Ovary (tissue), 7 donors: ENCODE measurements at regions not wholly inside any gene's neighbourhood (a gene's known extent, or its start where the extent isn't known, plus 50 kb on each side); places are given as distances from the start of the nearest gene placed in this dataset.

Experiments
- DNase-seq, 5 donors: peaks; one replicate each; pipeline ENCODE4 v3.0.0-alpha.2; 2019 to 2020
- H3K27ac ChIP-seq, 2 donors: fragments of 200-600 bp; one replicate each; pipeline versions ENCODE4 v1.5.1 to v1.8.0; 2019 to 2022
- H3K27me3 ChIP-seq: fragments of 200-600 bp; one replicate; pipeline ENCODE4 v1.8.0; 2022
- H3K36me3 ChIP-seq: fragments of 200-600 bp; sonication (generic); one replicate; pipeline ENCODE4 v1.5.1; 2019
- H3K4me1 ChIP-seq: one replicate; pipeline ENCODE4 v1.8.1; 2013; ENCODE audit warnings: mild to moderate bottlenecking, moderate library complexity; ENCODE audit not compliant: insufficient read depth
- H3K4me3 ChIP-seq: fragments of 200-600 bp; sonication (generic); one replicate; pipeline ENCODE4 v1.5.1; 2017
- H3K9me3 ChIP-seq, 2 donors: fragments of 200-600 bp in 1 of 2; sonication (generic) in 1 of 2; one replicate each; pipeline versions ENCODE4 v1.5.1 to v1.8.1; 2013 to 2019; ENCODE audit warnings: mild to moderate bottlenecking in 1 of 2, moderate library complexity in 1 of 2
- CTCF ChIP-seq, 3 donors: fragments of 450-650 bp in 2 of 3; fragments of 200-600 bp in 1 of 3; IDR thresholded peaks; one replicate each; pipeline versions ENCODE4 v1.5.1 to v1.8.0; 2016 to 2022; ENCODE audit warnings: antibody characterized with exemption in 3 of 3, mild to moderate bottlenecking in 1 of 3
- EP300 ChIP-seq: sonication (generic); formaldehyde crosslinking; IDR thresholded peaks from one replicate; pipeline ENCODE4 v1.6.1; 2017; ENCODE audit warnings: antibody characterized with exemption
- POLR2A ChIP-seq: fragments of 450-650 bp; IDR thresholded peaks from one replicate; pipeline ENCODE4 v1.6.1; 2017; ENCODE audit warnings: antibody characterized with exemption, mild to moderate bottlenecking, moderate library complexity
- WGBS, 3 donors: extraction: QIAGEN DNeasy Blood & Tissue Kit in 1 of 3; methylation state at CpG; one replicate each; pipeline versions ENCODE4 v1.1.5 to v1.1.7; 2013 to 2017; 5-methylcytosine and 5-hydroxymethylcytosine counted together
- intact Hi-C, 4 donors: fragments of 100-400 bp; cut with DNase I; formaldehyde crosslinking; loops; one replicate each; pipeline versions ENCODE4 v1.11.0 to v1.15.1; 2022 to 2023
- donor health status: DM: no; HTN: no; CAD: no; lungs with moderate emphysema.
- donor health status: DM: no; HTN: no; CAD: no.
- donor health status: Bipolar disorder and iron deficiency.
- donor health status: DM: no; HTN: no; CAD: no.
- donor health status: DM: yes; HTN: yes; CAD: no.

- Histone ChIP-seq H3K36me3 (no peaks in the 10 kb centered on the region), H3K27ac (no peak overlapping the region), H3K4me1 (peaks cover 2% of the 10 kb centered on the region), H3K4me3 (no peak overlapping the region), H3K9me3 (no peaks in the 10 kb centered on the region), H3K27me3 (no peaks in the 10 kb centered on the region)
- WGBS, 3 donors = 60 to 76% (median 65%) methylated on average over 7 of the region's 7 CpGs
- TF ChIP-seq EP300 = no peak
- no peak for TF ChIP-seq POLR2A
- TF ChIP-seq CTCF (IDR thresholded peaks at IDR 0.05) = no peak
- intact Hi-C loops = no loop called here
- no peak for DNase-seq
Measured at GRCh38 chr4:152011469-152011868, 250.7 kb upstream of the GATB start.

GRCh38 chr4:152010710-152011079, 249.9 kb upstream of the GATB start:
- Histone ChIP-seq H3K27ac (no peak overlapping the region), H3K36me3 (no peaks in the 10 kb centered on the region), H3K4me1 (peaks cover 2% of the 10 kb centered on the region), H3K27me3 (no peaks in the 10 kb centered on the region), H3K9me3 (no peaks in the 10 kb centered on the region), H3K4me3 (no peak overlapping the region)
- 18 to 30% (median 23%) methylated on average over 2 of the region's 2 CpGs for WGBS, 3 donors
- TF ChIP-seq CTCF (IDR thresholded peaks at IDR 0.05) = no peak
- TF ChIP-seq POLR2A = no peak
- TF ChIP-seq EP300 = no peak
- DNase-seq = no peak
- intact Hi-C loops = no loop called here

DNA sequence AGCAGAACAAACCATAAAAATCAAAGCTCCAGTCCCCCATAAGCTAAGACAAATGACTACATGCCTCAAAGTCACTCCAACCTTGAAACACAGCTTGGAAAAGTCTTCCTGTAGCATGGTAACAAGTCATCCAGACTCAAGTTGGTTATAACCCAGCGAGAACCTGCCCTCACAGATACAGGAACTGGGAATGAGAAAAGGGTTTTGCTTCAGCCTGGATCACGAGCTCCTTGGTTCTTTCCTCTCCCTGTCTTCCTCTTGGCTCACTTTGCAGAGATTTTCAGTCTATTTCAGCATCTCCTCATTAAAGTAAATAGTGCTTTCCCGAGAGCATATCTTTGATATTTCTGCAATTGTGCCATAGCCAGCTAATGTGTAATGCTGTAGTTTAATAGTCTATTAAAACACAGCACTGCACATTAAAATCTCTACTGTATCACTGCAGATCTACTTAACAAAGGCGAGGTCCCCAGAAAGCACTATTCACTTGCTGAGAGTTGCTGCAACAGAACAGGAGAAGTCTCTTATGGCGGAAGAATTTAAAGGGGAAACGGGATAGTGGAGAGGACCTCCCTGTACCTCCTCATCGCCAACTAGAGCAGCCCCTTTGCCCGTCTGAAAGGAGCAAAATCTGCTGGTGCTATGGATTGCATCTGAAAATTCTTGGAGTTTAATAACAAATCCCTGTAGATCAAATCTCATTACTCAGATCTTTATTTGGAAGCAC, 249.3 kb upstream of the GATB start:
- no peak for TF ChIP-seq EP300
- TF ChIP-seq CTCF (IDR thresholded peaks at IDR 0.05) = no peak
- TF ChIP-seq POLR2A = no peak
- intact Hi-C loops = no loop called here
- DNase-seq = no peak
- H3K9me3 ChIP-seq = no peaks in the 10 kb centered on the region
- WGBS, 3 donors = 6 to 11% (median 8%) methylated on average over 8 of the region's 8 CpGs
- no peak overlapping the region for H3K4me3 ChIP-seq
- no peaks in the 10 kb centered on the region for H3K36me3 ChIP-seq
- H3K27me3 ChIP-seq = no peaks in the 10 kb centered on the region
- peaks cover 2% of the 10 kb centered on the region for H3K4me1 ChIP-seq
- no peak overlapping the region for H3K27ac ChIP-seq

DNA sequence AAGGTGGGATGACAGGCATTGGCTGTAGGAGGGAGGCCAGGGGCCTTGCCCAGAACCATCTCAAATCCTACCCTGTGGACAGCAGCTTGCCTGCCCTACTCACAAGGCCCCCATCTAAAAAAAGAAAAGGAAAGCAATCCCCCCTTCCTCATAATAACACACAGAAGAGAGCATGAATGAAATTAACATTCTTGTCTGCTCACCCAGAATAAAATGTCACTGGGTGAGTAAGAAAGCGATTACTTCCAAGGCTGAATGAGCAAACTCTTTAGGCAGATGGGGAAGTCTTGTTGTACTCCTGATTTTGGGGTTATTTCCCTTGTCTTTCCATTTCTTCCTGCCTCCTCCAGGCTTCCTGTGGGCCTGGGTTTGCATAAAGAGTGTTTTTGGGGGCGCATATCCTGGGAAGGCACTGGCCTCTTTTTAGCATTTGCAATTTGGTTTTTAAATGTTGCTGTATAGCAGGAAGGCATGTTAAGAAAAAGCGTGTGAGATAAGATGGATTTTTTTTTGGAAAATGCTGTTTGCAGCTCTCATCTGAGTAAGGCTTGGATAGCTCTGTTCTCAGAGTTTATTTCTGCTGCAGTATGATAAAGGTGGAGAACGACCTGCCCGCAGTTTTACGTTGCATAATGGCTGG, 248.3 kb upstream of the GATB start:
- H3K4me1 ChIP-seq = peaks cover 2% of the 10 kb centered on the region
- WGBS, 3 donors = 63 to 72% (median 67%) methylated on average over 6 of the region's 6 CpGs

More for the DNA sequence above, 248.3 kb upstream of the GATB start:
- Histone ChIP-seq H3K36me3 (no peaks in the 10 kb centered on the region), H3K4me3 (no peak overlapping the region), H3K9me3 (no peaks in the 10 kb centered on the region), H3K27me3 (no peaks in the 10 kb centered on the region), H3K27ac (no peak overlapping the region)
- intact Hi-C loops = no loop called here
- DNase-seq = no peak
- no peak for TF ChIP-seq CTCF (IDR thresholded peaks at IDR 0.05)
- no peak for TF ChIP-seq POLR2A
